ENCODE measurements at regions not wholly inside any gene's neighbourhood (a gene's known extent, or its start where the extent isn't known, plus 50 kb on each side); places are given as distances from the start of the nearest gene placed in this dataset.

- DNase-seq (ENCODE audit: low read depth in 2 of 2), result peak; percentile 49 to 63
These were observed 195.2 kb downstream of the AXIN2 start for GRCh38 chr17:65366102-65366844.

GRCh38 chr17:65365169-65365568 lies 196.3 kb downstream of the AXIN2 start:
- DNase-seq (ENCODE audit: low read depth in 2 of 2), result no peak

- no peak for DNase-seq (ENCODE audit: low read depth in 2 of 2)
These were observed 197.0 kb downstream of the AXIN2 start for GRCh38 chr17:65364438-65364837.

GRCh38 chr17:65362826-65363225 lies 198.6 kb downstream of the AXIN2 start:
- DNase-seq (ENCODE audit: low read depth in 2 of 2), result no peak

- DNase-seq (ENCODE audit: low read depth in 2 of 2), result no peak
These were observed 200.4 kb downstream of the AXIN2 start for GRCh38 chr17:65360961-65361552.

GRCh38 chr17:65359016-65359415 lies 202.4 kb downstream of the AXIN2 start:
- DNase-seq (ENCODE audit: low read depth in 2 of 2), result peak; percentile 37 to 38

GRCh38 chr17:65356536-65356935 lies 204.9 kb downstream of the AXIN2 start:
- no peak for DNase-seq (ENCODE audit: low read depth in 2 of 2)

GRCh38 chr17:65355246-65355645 lies 206.2 kb downstream of the AXIN2 start:
- DNase-seq (ENCODE audit: low read depth in 2 of 2), result no peak

GRCh38 chr17:65349916-65350315 lies 211.5 kb downstream of the AXIN2 start:
- no peak for DNase-seq (ENCODE audit: low read depth in 2 of 2)

- no peak for DNase-seq (ENCODE audit: low read depth in 2 of 2)
These were observed 209.0 kb downstream of the RGS9 start for GRCh38 chr17:65346166-65346565.

GRCh38 chr17:65345261-65346005 lies 208.3 kb downstream of the RGS9 start:
- DNase-seq (ENCODE audit: low read depth in 2 of 2), result peak in 1 of 2 donors; percentile 14

GRCh38 chr17:65340401-65340800 lies 203.2 kb downstream of the RGS9 start:
- DNase-seq (ENCODE audit: low read depth in 2 of 2), result no peak

- DNase-seq (ENCODE audit: low read depth in 2 of 2), result no peak
These were observed 197.2 kb downstream of the RGS9 start for GRCh38 chr17:65334406-65334805.

- no peak for DNase-seq (ENCODE audit: low read depth in 2 of 2)
These were observed 195.6 kb downstream of the RGS9 start for GRCh38 chr17:65332779-65333178.

- DNase-seq (ENCODE audit: low read depth in 2 of 2), result no peak
These were observed 195.2 kb downstream of the RGS9 start for GRCh38 chr17:65332375-65332774.

- DNase-seq (ENCODE audit: low read depth in 2 of 2), result no peak
These were observed 191.4 kb downstream of the RGS9 start for GRCh38 chr17:65328567-65328966.

- no peak for DNase-seq (ENCODE audit: low read depth in 2 of 2)
These were observed 187.6 kb downstream of the RGS9 start for GRCh38 chr17:65324611-65325342.

GRCh38 chr17:65323049-65323448 lies 185.9 kb downstream of the RGS9 start:
- no peak for DNase-seq (ENCODE audit: low read depth in 2 of 2)

- no peak for DNase-seq (ENCODE audit: low read depth in 2 of 2)
These were observed 183.7 kb downstream of the RGS9 start for GRCh38 chr17:65320820-65321219.

GRCh38 chr17:65314212-65314611 lies 177.0 kb downstream of the RGS9 start:
- DNase-seq (ENCODE audit: low read depth in 2 of 2), result no peak

GRCh38 chr17:65312718-65313377 lies 175.7 kb downstream of the RGS9 start:
- DNase-seq (ENCODE audit: low read depth in 2 of 2), result no peak

GRCh38 chr17:65311261-65311660 lies 174.1 kb downstream of the RGS9 start:
- no peak for DNase-seq (ENCODE audit: low read depth in 2 of 2)

All from stimulated activated CD4-positive, alpha-beta T cell treated with anti-CD3 and anti-CD28 coated beads, Interleukin-15, amount 100 ng/mL, for 48 hours (primary cell).